ENCODE measurements at regions not wholly inside any gene's neighbourhood (a gene's known extent, or its start where the extent isn't known, plus 50 kb on each side); places are given as distances from the start of the nearest gene placed in this dataset.

DNA sequence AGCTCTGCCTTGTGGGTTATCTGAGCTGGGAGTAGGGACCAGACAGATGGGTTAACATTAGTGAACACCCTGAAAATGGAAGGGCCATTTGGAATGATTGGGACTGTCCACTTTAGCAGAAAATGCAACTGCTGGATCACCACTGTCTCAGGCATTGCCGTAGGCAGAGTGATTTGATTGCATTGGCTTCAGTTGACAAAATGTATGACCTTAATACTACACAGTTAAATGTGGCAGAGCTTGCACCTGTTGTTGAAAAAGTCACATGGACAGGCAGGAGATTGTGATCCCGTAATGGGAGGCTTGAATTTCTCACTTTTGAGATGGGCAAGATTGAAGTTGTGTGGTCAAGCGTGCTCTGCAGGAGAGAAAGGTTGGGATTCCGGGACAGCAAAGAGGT is 166.5 kb upstream of the PUDP start:
- DNase-seq (no peak), ATAC-seq (ENCODE audit: low read depth) (no peak)
- no peaks in the 10 kb centered on the region for H3K36me3 Mint-ChIP-seq
- H3K4me1 Mint-ChIP-seq, result no peaks in the 10 kb centered on the region
- no peak overlapping the region for H3K4me3 Mint-ChIP-seq
- H3K27me3 Mint-ChIP-seq, result no peaks in the 10 kb centered on the region
- H3K9me3 Mint-ChIP-seq, result no peaks in the 10 kb centered on the region
- POLR2A ChIA-PET, result no interaction called here
- no peak overlapping the region for H3K27ac Mint-ChIP-seq

DNA sequence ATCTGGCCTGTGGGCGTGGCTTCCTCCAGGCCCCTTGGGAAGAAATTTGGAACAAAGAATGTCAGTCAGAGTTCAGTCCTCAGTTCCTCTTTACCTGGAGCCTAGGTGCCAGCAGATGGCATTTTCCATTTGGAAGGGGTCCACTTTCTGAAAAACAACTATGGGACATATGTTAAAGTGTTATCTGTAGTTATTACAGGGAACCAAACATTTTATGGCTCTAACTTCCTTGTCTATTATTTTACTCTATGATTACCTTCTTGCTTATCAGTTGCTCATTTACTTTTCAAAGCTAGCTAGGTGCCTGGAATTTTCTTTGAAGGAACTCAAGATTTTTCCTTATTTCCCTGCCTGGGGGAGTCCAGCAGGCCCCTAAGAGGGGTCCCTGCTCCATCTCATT is 159.8 kb upstream of the PUDP start:
- POLR2A ChIA-PET, result no interaction called here
- Mint-ChIP-seq H3K4me3 (no peak overlapping the region), H3K36me3 (peaks cover 3% of the 10 kb centered on the region), H3K9me3 (no peaks in the 10 kb centered on the region), H3K4me1 (no peaks in the 10 kb centered on the region), H3K27ac (no peak overlapping the region), H3K27me3 (no peaks in the 10 kb centered on the region)
- DNase-seq (no peak), ATAC-seq (ENCODE audit: low read depth) (no peak)

DNA sequence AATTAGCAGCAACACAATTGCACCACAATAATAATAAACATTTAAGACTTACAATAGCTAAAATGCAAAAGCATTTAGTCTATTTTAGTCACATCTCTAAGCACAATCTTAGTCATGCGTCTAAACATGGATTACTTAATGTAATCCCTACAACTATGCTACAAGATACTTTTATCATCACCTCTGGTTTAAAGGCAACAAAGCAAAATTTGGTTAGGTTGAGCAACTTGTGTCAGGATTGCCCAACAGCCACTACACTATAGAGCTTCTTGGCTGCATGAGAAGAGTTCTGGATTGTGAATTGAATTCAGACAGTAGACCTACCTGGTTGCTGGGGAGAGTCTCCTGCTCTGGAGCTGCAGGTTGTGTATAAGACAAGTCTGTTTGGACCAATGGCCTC is 146.5 kb upstream of the PUDP start:
- POLR2A ChIA-PET, result no interaction called here
- Mint-ChIP-seq H3K27me3 (no peaks in the 10 kb centered on the region), H3K9me3 (no peaks in the 10 kb centered on the region), H3K4me1 (no peaks in the 10 kb centered on the region), H3K4me3 (no peak overlapping the region), H3K27ac (no peak overlapping the region), H3K36me3 (no peaks in the 10 kb centered on the region)
- ATAC-seq (ENCODE audit: low read depth) (no peak), DNase-seq (no peak)

DNA sequence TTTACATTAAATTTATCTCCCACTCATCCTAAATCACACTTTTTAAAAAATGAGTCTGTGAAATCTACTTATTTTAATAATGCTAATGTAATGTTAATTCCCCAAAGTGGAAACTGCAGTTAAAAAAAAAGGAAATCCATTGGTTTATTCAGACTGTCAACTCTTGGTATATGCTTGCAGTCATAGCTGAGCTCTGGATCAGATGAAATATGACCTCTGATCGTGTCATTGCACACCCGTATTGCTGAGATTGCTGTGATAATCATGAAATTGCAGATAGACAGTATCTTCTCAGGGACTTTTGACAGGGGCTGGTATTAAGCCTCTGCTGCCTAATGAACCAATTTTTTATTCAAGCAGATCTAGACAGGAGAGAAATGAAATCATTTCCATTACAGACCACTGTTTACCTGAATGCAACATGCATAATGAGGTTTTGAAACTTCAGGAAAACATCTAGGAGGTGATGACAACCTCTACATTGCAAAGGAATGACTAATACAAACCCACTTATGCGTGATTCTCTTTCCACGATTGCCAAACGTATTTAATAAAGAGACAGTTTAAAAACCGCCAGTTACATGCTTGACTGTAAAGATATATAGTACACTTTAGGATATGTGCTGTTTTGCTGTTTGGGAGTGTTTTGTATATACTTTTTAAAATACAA is 138.3 kb upstream of the PUDP start:
- no peak overlapping the region for H3K4me3 Mint-ChIP-seq
- no peaks in the 10 kb centered on the region for H3K36me3 Mint-ChIP-seq
- ATAC-seq (ENCODE audit: low read depth) (no peak), DNase-seq (no peak)
- H3K27me3 Mint-ChIP-seq, result no peaks in the 10 kb centered on the region
- no peaks in the 10 kb centered on the region for H3K9me3 Mint-ChIP-seq
- no peak overlapping the region for H3K27ac Mint-ChIP-seq
- no peaks in the 10 kb centered on the region for H3K4me1 Mint-ChIP-seq
- POLR2A ChIA-PET, result no interaction called here

DNA sequence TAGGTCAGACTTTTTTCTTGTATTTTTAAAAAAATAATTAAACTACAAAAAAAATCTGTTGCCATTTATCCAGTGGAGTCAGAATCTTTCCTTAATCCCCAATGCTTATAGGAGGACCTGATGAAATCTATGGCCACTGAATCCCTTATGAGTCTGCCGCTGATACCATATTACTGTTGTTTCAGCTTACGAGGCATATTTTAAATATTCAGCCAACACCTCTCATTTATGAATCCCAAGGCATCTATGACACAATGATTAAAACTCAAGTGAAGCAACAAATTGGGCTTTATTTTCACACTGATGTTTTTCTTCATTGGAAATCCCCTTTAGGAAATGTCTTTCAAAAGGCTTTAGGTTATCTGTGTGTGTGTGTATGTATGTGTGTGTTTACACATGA is 137.8 kb upstream of the PUDP start:
- POLR2A ChIA-PET, result no interaction called here
- no peaks in the 10 kb centered on the region for H3K36me3 Mint-ChIP-seq
- H3K27ac Mint-ChIP-seq, result no peak overlapping the region
- no peaks in the 10 kb centered on the region for H3K27me3 Mint-ChIP-seq
- DNase-seq, result no peak
- no peaks in the 10 kb centered on the region for H3K4me1 Mint-ChIP-seq
- no peak overlapping the region for H3K4me3 Mint-ChIP-seq
- H3K9me3 Mint-ChIP-seq, result no peaks in the 10 kb centered on the region
- ATAC-seq (ENCODE audit: low read depth), result no peak

DNA sequence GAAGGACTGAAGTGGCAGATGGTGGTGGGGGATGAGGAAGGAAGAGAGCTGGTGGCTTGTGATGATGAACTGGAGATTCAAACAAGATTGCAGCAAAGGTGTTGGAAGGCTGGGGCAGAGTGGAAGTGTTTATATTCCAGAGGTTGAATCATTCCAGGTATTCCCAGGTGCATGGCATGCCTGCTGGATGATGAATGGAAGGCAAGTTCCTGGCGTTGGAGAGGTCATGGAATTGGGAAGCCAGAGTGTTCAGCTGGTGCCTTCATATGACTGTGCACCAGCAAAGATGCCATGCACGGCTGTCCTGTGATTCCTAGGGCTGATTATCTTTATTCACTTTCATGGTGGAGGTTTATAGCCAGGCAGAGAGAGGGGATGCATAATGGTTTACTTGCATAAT is 135.8 kb upstream of the PUDP start:
- Mint-ChIP-seq H3K4me3 (no peak overlapping the region), H3K9me3 (no peaks in the 10 kb centered on the region), H3K4me1 (no peaks in the 10 kb centered on the region), H3K27ac (no peak overlapping the region), H3K27me3 (no peaks in the 10 kb centered on the region), H3K36me3 (no peaks in the 10 kb centered on the region)
- no peak for DNase-seq
- POLR2A ChIA-PET, result no interaction called here
- no peak for ATAC-seq (ENCODE audit: low read depth)

DNA sequence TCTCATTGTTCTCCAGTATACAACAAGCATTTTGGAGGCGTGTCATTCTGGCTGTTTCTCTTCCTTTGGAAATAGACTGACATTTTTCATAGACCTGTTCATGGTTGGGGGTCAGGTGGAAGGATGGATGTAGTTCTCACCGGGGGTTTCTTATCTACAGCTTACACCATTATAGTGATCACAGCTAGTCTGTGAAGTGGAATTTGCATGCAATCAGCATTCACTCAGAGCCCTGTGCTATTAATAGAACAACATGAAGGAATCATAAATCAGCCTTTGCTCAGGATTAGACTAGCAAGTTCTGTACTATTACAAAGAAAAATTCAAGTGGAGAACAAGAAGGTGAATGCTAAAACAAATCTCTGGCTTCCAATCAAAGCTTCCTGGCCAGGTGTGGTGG is 132.6 kb upstream of the PUDP start:
- Mint-ChIP-seq H3K27me3 (no peaks in the 10 kb centered on the region), H3K4me3 (no peak overlapping the region), H3K36me3 (no peaks in the 10 kb centered on the region), H3K27ac (no peak overlapping the region), H3K9me3 (no peaks in the 10 kb centered on the region), H3K4me1 (no peaks in the 10 kb centered on the region)
- POLR2A ChIA-PET, result no interaction called here
- DNase-seq (no peak), ATAC-seq (ENCODE audit: low read depth) (no peak)

DNA sequence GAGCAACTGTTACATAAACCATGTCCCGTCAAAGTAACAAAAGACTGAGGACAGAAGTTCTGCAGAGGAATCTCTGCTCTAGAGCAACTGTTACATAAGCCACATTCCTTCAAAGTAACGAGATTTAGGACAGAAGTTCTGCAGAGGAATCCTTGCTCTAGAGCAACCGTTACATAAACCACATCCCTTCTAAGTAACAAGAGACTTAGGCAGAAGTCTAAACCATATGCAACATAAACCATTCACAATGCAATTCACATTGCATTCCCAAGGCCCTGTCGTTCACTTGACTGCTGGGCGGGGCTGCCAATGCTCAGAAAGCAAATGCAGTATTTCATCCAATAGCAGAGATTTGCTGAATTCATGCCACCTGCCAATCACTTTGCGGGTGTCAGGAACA is 124.4 kb upstream of the PUDP start:
- peaks cover 2% of the 10 kb centered on the region for H3K27me3 Mint-ChIP-seq
- ATAC-seq (ENCODE audit: low read depth), result no peak
- POLR2A ChIA-PET, result no interaction called here
- no peak for DNase-seq
- H3K27ac Mint-ChIP-seq, result no peak overlapping the region
- no peaks in the 10 kb centered on the region for H3K36me3 Mint-ChIP-seq
- no peak overlapping the region for H3K4me3 Mint-ChIP-seq
- H3K9me3 Mint-ChIP-seq, result no peaks in the 10 kb centered on the region
- no peaks in the 10 kb centered on the region for H3K4me1 Mint-ChIP-seq

DNA sequence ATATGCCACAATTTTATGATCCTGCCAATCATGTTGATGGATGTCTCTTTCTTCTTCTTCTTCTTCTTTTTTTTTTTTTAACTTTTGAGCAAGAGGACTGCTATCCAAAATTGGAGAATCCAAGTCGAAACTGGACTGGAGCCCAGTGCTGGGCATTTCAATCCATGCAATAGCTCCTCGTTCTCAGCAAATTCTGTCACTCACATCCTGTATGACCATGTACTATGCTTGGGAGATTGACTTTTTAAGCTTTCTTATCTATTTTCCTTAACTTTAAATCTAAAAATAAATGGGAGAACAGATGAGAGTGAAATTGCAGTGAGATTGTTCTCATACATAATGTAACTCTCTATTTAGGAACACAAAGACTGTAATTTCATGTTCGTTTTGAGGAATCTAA is 123.0 kb upstream of the PUDP start:
- Mint-ChIP-seq H3K4me3 (no peak overlapping the region), H3K27me3 (peaks cover 2% of the 10 kb centered on the region)

DNA sequence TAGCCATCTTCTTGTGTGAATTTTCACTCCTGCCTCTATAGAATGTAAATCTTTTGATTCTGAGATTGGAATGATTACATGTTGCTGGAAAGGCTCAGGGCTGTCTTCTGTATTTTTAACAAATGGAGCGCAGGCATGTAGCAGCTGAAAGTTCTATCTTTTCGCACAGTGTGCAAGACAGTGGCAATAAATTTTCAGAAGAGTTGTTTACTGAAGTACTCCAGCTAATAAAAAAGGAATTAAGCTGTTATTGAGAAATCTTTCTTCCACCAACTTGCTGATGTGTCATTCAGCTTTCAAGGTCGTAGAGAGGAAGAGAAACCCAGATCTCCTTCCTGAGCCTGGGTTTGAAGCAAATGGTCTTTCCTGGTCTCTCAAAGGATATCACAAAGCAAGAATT is 122.0 kb upstream of the PUDP start:
- peaks cover 2% of the 10 kb centered on the region for H3K27me3 Mint-ChIP-seq
- POLR2A ChIA-PET, result no interaction called here
- no peak overlapping the region for H3K4me3 Mint-ChIP-seq
- no peaks in the 10 kb centered on the region for H3K36me3 Mint-ChIP-seq
- no peaks in the 10 kb centered on the region for H3K4me1 Mint-ChIP-seq
- no peak overlapping the region for H3K27ac Mint-ChIP-seq
- H3K9me3 Mint-ChIP-seq, result no peaks in the 10 kb centered on the region
- ATAC-seq (ENCODE audit: low read depth) (no peak), DNase-seq (no peak)

More for the DNA sequence above, 123.0 kb upstream of the PUDP start:
- Mint-ChIP-seq H3K4me1 (no peaks in the 10 kb centered on the region), H3K9me3 (no peaks in the 10 kb centered on the region), H3K27ac (no peak overlapping the region), H3K36me3 (no peaks in the 10 kb centered on the region)
- DNase-seq (no peak), ATAC-seq (ENCODE audit: low read depth) (no peak)
- POLR2A ChIA-PET, result no interaction called here

DNA sequence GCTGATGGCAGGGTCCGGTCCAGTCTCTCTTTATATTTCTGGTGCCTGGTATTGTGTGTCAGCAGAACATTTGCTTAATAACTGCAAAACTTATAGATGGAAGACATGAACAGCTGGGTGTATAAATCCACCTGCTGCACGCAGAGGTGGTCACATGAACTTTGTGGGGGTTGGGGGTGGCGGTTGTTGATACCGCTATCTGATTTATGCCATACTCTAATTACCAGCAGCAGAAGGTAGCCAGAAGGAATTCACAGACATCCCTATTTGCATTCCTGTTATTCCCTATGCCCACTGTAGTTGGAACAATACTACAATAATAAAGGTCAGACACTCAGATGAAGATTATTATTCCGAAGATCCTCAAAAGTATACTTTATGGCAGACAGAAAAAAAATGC is 121.6 kb upstream of the PUDP start:
- POLR2A ChIA-PET, result no interaction called here
- H3K27ac Mint-ChIP-seq, result no peak overlapping the region
- no peaks in the 10 kb centered on the region for H3K4me1 Mint-ChIP-seq
- H3K36me3 Mint-ChIP-seq, result no peaks in the 10 kb centered on the region
- no peak overlapping the region for H3K4me3 Mint-ChIP-seq
- H3K9me3 Mint-ChIP-seq, result no peaks in the 10 kb centered on the region
- H3K27me3 Mint-ChIP-seq, result peaks cover 2% of the 10 kb centered on the region
- ATAC-seq (ENCODE audit: low read depth) (no peak), DNase-seq (no peak)

DNA sequence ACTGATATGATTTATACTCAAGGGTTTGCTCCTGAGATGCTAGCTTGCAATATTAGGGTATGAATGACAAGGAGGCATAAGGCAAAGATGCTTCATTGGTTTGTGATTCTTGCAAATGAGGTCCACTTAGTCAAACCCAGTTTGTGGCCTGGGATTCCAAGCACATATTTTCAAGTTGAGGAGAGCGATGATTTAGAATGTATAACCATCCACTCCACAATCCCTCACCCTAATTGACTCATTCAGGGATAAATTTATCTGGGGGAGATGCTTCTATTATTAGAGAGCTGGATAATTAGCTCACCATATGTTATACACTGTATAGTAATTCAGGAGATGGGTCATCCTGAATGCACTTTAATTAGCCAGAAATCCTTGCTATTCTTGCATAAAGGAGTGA is 118.3 kb upstream of the PUDP start:
- Mint-ChIP-seq H3K4me1 (no peaks in the 10 kb centered on the region), H3K9me3 (no peaks in the 10 kb centered on the region), H3K4me3 (no peak overlapping the region), H3K27ac (no peak overlapping the region), H3K27me3 (peaks cover 2% of the 10 kb centered on the region), H3K36me3 (no peaks in the 10 kb centered on the region)
- no peak for ATAC-seq (ENCODE audit: low read depth)
- DNase-seq, result no peak
- POLR2A ChIA-PET, result no interaction called here

DNA sequence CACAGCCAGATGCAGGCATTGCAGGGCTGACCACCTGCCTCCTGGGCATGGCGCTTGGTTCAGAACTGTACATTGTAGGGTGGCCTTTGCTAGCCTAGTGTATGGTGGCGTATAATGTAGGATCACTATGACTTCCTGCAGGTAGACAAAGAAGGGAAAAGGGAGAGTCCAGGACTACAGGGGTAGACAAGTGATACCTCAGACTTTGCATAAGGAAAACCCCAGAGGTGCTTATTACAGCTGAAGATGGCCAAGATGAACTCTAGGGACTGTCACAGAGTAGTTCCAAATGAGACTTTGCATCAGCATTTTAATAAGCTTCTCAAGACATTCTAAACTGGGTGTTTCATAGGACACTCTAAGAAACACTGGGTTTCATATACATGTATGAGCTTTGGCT is 116.4 kb upstream of the PUDP start:
- no peak overlapping the region for H3K4me3 Mint-ChIP-seq
- DNase-seq (no peak), ATAC-seq (ENCODE audit: low read depth) (no peak)
- POLR2A ChIA-PET, result no interaction called here
- H3K4me1 Mint-ChIP-seq, result no peaks in the 10 kb centered on the region
- no peaks in the 10 kb centered on the region for H3K9me3 Mint-ChIP-seq
- peaks cover 2% of the 10 kb centered on the region for H3K27me3 Mint-ChIP-seq
- no peak overlapping the region for H3K27ac Mint-ChIP-seq
- H3K36me3 Mint-ChIP-seq, result peaks cover 3% of the 10 kb centered on the region

DNA sequence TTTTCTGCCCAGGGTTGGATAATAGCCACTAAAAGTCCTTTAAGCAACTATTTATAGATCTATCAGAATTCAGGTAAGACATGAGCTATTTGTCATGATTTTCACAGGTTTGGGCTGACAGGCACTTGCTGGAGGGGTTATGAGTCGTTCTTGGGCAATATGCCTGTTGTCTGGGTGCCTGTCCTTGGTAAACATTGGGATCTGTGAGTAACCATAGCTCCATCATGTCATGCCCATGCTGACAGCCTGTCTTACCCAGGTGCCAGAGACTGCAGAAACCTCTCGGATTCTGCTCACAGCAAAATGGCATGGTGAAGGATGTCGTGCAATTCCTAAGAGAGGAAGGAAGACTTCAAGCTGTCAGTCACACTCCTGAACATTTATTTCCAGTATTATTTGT is 116.0 kb upstream of the PUDP start:
- H3K27me3 Mint-ChIP-seq, result peaks cover 2% of the 10 kb centered on the region
- H3K36me3 Mint-ChIP-seq, result peaks cover 4% of the 10 kb centered on the region
- no peak overlapping the region for H3K27ac Mint-ChIP-seq
- no peaks in the 10 kb centered on the region for H3K4me1 Mint-ChIP-seq
- no peak for DNase-seq
- no peak overlapping the region for H3K4me3 Mint-ChIP-seq
- POLR2A ChIA-PET, result no interaction called here
- no peaks in the 10 kb centered on the region for H3K9me3 Mint-ChIP-seq
- no peak for ATAC-seq (ENCODE audit: low read depth)

DNA sequence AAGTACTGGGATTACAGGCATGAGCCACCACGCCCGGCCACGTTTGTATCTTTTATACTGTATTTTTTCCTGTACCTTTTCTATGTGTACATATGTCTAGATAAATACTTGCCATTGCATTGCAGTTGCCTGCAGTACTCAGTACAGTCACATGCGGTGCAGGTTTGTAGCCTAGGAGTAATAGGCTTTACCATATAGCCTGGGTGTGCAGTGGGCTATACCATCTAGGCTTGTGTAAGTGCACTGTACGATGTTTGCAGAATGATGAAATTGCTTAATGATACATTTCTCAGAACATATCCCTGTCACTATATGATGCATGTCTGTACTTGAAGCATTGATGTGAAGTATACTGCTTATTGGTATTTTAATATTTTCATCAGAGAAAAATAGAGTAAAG is 115.4 kb upstream of the PUDP start:
- no peaks in the 10 kb centered on the region for H3K4me1 Mint-ChIP-seq
- peaks cover 4% of the 10 kb centered on the region for H3K36me3 Mint-ChIP-seq
- H3K27ac Mint-ChIP-seq, result no peak overlapping the region
- POLR2A ChIA-PET, result no interaction called here
- H3K9me3 Mint-ChIP-seq, result no peaks in the 10 kb centered on the region
- peaks cover under 1% of the 10 kb centered on the region for H3K27me3 Mint-ChIP-seq
- no peak overlapping the region for H3K4me3 Mint-ChIP-seq
- ATAC-seq (ENCODE audit: low read depth), result no peak
- no peak for DNase-seq

Measured in activated naive CD8-positive, alpha-beta T cell treated with anti-CD3 and anti-CD28 coated beads, Interleukin-2, amount 10 ng/mL, durations not matched to agents 7 days and 5 days (primary cell).